Neural cell (in vitro differentiated cells): ENCODE measurements at regions not wholly inside any gene's neighbourhood (a gene's known extent, or its start where the extent isn't known, plus 50 kb on each side); places are given as distances from the start of the nearest gene placed in this dataset.

Source experiments
- H2AFZ ChIP-seq: fragments of 200-600, 300-800 bp; sonication (generic), shearing (Covaris generic); 2 replicates; pipeline ENCODE4 v1.6.0; 2014; ENCODE audit warnings: low read depth, mild to moderate bottlenecking, antibody characterized with exemption, low read length, moderate library complexity
- H3F3A ChIP-seq: fragments of 200-600 bp; shearing (Covaris generic); 2 replicates; pipeline ENCODE4 v1.6.1; 2016; ENCODE audit warnings: mild to moderate bottlenecking, moderate library complexity, mixed read lengths, antibody characterized with exemption, low read length; ENCODE audit not compliant: insufficient read depth, poor library complexity, severe bottlenecking
- H3K27ac ChIP-seq: fragments of 200-600, 300-800 bp; sonication (generic), shearing (Covaris generic); 2 replicates; pipeline ENCODE4 v1.5.1; 2014; ENCODE audit warnings: mild to moderate bottlenecking, low read length, moderate library complexity
- H3K27me3 ChIP-seq: fragments of 300-800, 200-600 bp; sonication (generic), shearing (Covaris generic); 2 replicates; pipeline ENCODE4 v1.6.0; 2014; ENCODE audit warnings: mild to moderate bottlenecking, low read depth, low read length, moderate library complexity; ENCODE audit not compliant: insufficient read depth
- H3K36me3 ChIP-seq: fragments of 300-800, 200-600 bp; sonication (generic), shearing (Covaris generic); 2 replicates; pipeline ENCODE4 v1.5.1; 2014; ENCODE audit warnings: mild to moderate bottlenecking, antibody characterized with exemption, low read length, moderate library complexity; ENCODE audit not compliant: insufficient read depth
- H3K4me2 ChIP-seq: fragments of 300-800, 200-600 bp; sonication (generic), shearing (Covaris generic); 2 replicates; pipeline ENCODE4 v1.6.0; 2014; ENCODE audit warnings: mild to moderate bottlenecking, low read length
- H3K4me3 ChIP-seq: fragments of 300-800, 200-600 bp; sonication (generic), shearing (Covaris generic); 2 replicates; pipeline ENCODE4 v1.5.1; 2014; ENCODE audit warnings: mild to moderate bottlenecking, low read length, moderate library complexity
- H3K79me2 ChIP-seq: fragments of 200-600 bp; shearing (Covaris generic); replicated peaks from 2 replicates; pipeline ENCODE4 v1.6.0; 2014; ENCODE audit warnings: mild to moderate bottlenecking, low read length, moderate library complexity; ENCODE audit not compliant: insufficient read depth
- H3K9ac ChIP-seq: fragments of 300-800, 200-600 bp; sonication (generic), shearing (Covaris generic); 2 replicates; pipeline ENCODE4 v1.6.1; 2016; ENCODE audit warnings: mild to moderate bottlenecking, low read length, mixed read lengths
- H3K9me2 ChIP-seq: fragments of 200-600 bp; shearing (Covaris generic); 2 replicates; pipeline ENCODE4 v1.6.1; 2016; ENCODE audit warnings: mild to moderate bottlenecking, low read length, mixed read lengths; ENCODE audit not compliant: insufficient read depth
- H3K9me3 ChIP-seq: fragments of 200-600, 300-800 bp; sonication (generic), shearing (Covaris generic); 2 replicates; pipeline ENCODE4 v1.6.1; 2016; ENCODE audit warnings: mild to moderate bottlenecking, mixed run types, low read length, moderate library complexity, mixed read lengths
- H4K20me1 ChIP-seq: fragments of 200-600 bp; shearing (Covaris generic); 2 replicates; pipeline ENCODE4 v1.6.1; 2016; ENCODE audit warnings: mild to moderate bottlenecking, mixed run types; ENCODE audit not compliant: insufficient read depth
- EP300 ChIP-seq: fragments of 450-650 bp; conservative IDR thresholded peaks from 2 replicates; pipeline ENCODE4 v1.6.1; 2014; ENCODE audit warnings: antibody characterized with exemption, mild to moderate bottlenecking, moderate library complexity; ENCODE audit not compliant: poor library complexity, severe bottlenecking
- EZH2 ChIP-seq: fragments of 200-600, 300-800 bp; shearing (Covaris generic), sonication (generic); IDR thresholded peaks from 2 replicates; pipeline ENCODE4 v1.6.1; 2014; ENCODE audit warnings: antibody characterized with exemption, low read length, borderline replicate concordance, mild to moderate bottlenecking; ENCODE audit not compliant: insufficient read depth, poor library complexity, severe bottlenecking
- MXI1 ChIP-seq: fragments of 450-650 bp; conservative IDR thresholded peaks from 2 replicates; pipeline ENCODE4 v1.6.1; 2014; ENCODE audit warnings: antibody characterized with exemption, mild to moderate bottlenecking; ENCODE audit not compliant: poor library complexity, severe bottlenecking
- POLR2AphosphoS5 ChIP-seq: IDR thresholded peaks from 2 replicates; pipeline ENCODE4 v1.6.1; 2012
- RAD21 ChIP-seq: fragments of 450-650 bp; conservative IDR thresholded peaks from 2 replicates; pipeline ENCODE4 v1.6.1; 2014; ENCODE audit warnings: antibody characterized with exemption, mild to moderate bottlenecking, moderate library complexity
- SMC3 ChIP-seq: fragments of 450-650 bp; conservative IDR thresholded peaks from 2 replicates; pipeline ENCODE4 v1.6.1; 2014; ENCODE audit warnings: antibody characterized with exemption, mild to moderate bottlenecking, moderate library complexity; ENCODE audit not compliant: poor library complexity
- TAF1 ChIP-seq: IDR thresholded peaks from 2 replicates; pipeline ENCODE4 v1.6.1; 2012; ENCODE audit warnings: low read depth
- TF ChIP-seq, protein P1 (sequence below): fragments of 450-650 bp; IDR thresholded peaks from 2 replicates; pipeline ENCODE4 v1.5.1; 2014; ENCODE audit warnings: antibody characterized with exemption, mild to moderate bottlenecking, moderate library complexity; ENCODE audit not compliant: poor library complexity, severe bottlenecking
- TF ChIP-seq, protein P2 (sequence below): IDR thresholded peaks from 2 replicates; pipeline ENCODE4 v1.6.1; 2012; ENCODE audit warnings: borderline replicate concordance

DNA sequence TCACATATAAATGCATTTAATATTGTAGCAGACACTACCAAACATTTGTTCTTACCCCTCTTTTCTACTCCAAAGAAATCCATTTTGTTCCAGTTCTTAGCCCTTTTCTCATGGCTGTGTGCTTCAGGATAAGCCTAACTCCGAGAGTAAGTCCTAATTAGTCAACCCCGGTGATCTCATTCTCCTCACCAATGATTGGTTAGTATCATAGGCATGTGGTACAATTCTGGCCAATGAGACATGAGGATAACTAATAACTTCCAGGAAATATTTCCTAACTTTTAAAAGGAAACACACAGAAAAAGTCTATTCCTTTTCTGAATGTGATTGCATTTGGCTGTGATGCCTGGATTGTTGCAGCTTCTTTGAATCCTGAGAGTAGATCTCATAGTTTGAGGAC, 116.0 kb downstream of the GPR63 start:
- TF ChIP-seq TAF1 (no peak), MXI1 (no peak), RAD21 (no peak), EP300 (no peak), EZH2 (no peak), SMC3 (no peak), POLR2AphosphoS5 (no peak)
- TF ChIP-seq, protein P1, sequence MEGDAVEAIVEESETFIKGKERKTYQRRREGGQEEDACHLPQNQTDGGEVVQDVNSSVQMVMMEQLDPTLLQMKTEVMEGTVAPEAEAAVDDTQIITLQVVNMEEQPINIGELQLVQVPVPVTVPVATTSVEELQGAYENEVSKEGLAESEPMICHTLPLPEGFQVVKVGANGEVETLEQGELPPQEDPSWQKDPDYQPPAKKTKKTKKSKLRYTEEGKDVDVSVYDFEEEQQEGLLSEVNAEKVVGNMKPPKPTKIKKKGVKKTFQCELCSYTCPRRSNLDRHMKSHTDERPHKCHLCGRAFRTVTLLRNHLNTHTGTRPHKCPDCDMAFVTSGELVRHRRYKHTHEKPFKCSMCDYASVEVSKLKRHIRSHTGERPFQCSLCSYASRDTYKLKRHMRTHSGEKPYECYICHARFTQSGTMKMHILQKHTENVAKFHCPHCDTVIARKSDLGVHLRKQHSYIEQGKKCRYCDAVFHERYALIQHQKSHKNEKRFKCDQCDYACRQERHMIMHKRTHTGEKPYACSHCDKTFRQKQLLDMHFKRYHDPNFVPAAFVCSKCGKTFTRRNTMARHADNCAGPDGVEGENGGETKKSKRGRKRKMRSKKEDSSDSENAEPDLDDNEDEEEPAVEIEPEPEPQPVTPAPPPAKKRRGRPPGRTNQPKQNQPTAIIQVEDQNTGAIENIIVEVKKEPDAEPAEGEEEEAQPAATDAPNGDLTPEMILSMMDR, result no peak
- TF ChIP-seq, protein P2, sequence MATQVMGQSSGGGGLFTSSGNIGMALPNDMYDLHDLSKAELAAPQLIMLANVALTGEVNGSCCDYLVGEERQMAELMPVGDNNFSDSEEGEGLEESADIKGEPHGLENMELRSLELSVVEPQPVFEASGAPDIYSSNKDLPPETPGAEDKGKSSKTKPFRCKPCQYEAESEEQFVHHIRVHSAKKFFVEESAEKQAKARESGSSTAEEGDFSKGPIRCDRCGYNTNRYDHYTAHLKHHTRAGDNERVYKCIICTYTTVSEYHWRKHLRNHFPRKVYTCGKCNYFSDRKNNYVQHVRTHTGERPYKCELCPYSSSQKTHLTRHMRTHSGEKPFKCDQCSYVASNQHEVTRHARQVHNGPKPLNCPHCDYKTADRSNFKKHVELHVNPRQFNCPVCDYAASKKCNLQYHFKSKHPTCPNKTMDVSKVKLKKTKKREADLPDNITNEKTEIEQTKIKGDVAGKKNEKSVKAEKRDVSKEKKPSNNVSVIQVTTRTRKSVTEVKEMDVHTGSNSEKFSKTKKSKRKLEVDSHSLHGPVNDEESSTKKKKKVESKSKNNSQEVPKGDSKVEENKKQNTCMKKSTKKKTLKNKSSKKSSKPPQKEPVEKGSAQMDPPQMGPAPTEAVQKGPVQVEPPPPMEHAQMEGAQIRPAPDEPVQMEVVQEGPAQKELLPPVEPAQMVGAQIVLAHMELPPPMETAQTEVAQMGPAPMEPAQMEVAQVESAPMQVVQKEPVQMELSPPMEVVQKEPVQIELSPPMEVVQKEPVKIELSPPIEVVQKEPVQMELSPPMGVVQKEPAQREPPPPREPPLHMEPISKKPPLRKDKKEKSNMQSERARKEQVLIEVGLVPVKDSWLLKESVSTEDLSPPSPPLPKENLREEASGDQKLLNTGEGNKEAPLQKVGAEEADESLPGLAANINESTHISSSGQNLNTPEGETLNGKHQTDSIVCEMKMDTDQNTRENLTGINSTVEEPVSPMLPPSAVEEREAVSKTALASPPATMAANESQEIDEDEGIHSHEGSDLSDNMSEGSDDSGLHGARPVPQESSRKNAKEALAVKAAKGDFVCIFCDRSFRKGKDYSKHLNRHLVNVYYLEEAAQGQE, result no peak
- H3K27me3 ChIP-seq, result no peaks in the 10 kb centered on the region
- no peak overlapping the region for H3K9ac ChIP-seq
- no peak overlapping the region for H2AFZ ChIP-seq
- no peaks in the 10 kb centered on the region for H3K9me3 ChIP-seq
- H4K20me1 ChIP-seq, result no peaks in the 10 kb centered on the region
- no peaks in the 10 kb centered on the region for H3F3A ChIP-seq
- no peak overlapping the region for H3K27ac ChIP-seq
- H3K4me2 ChIP-seq, result no peak overlapping the region
- H3K4me3 ChIP-seq, result no peak overlapping the region
- H3K79me2 ChIP-seq, result no peaks in the 10 kb centered on the region
- H3K9me2 ChIP-seq, result no peaks in the 10 kb centered on the region
- no peaks in the 10 kb centered on the region for H3K36me3 ChIP-seq

GRCh38 chr6:96716221-96716620, 121.1 kb downstream of the GPR63 start:
- no peaks in the 10 kb centered on the region for H3K36me3 ChIP-seq
- H3K4me3 ChIP-seq, result no peak overlapping the region
- no peaks in the 10 kb centered on the region for H4K20me1 ChIP-seq
- no peaks in the 10 kb centered on the region for H3F3A ChIP-seq
- no peak overlapping the region for H3K9ac ChIP-seq
- no peaks in the 10 kb centered on the region for H3K27me3 ChIP-seq
- H3K27ac ChIP-seq, result no peak overlapping the region
- no peak overlapping the region for H3K4me2 ChIP-seq
- H2AFZ ChIP-seq, result no peak overlapping the region
- TF ChIP-seq RAD21 (no peak), EP300 (no peak), POLR2AphosphoS5 (no peak), TAF1 (no peak), SMC3 (no peak), EZH2 (no peak), MXI1 (no peak)
- TF ChIP-seq, protein P2, result no peak
- TF ChIP-seq, protein P1, result no peak
- no peaks in the 10 kb centered on the region for H3K9me3 ChIP-seq
- no peaks in the 10 kb centered on the region for H3K9me2 ChIP-seq
- no peaks in the 10 kb centered on the region for H3K79me2 ChIP-seq
